Thoracic aorta (tissue), 2 donors: ENCODE measurements at regions not wholly inside any gene's neighbourhood (a gene's known extent, or its start where the extent isn't known, plus 50 kb on each side); places are given as distances from the start of the nearest gene placed in this dataset.
A peak's percentile ranks its signal among the peaks of the same experiment; 100 is the strongest.

Source experiments
- ATAC-seq: fragments of 150-250 bp; one replicate; pipeline ENCODE4 v1.8.0; 2017; ENCODE audit warnings: low read depth; ENCODE audit not compliant: insufficient number of reproducible peaks, low FRiP score
- DNase-seq: peaks from one replicate; pipeline ENCODE4 v3.0.0-alpha.2; 2020; ENCODE audit warnings: low spot score
- H3K27ac ChIP-seq, 2 donors: fragments of 200-600 bp; sonication (generic); 1 replicate in 1 of 2; 2 replicates in 1 of 2; pipeline ENCODE4 v1.5.1; 2016; ENCODE audit warnings: mild to moderate bottlenecking in 2 of 2, moderate library complexity in 2 of 2
- H3K27me3 ChIP-seq: fragments of 200-600 bp; sonication (generic); replicated peaks from 2 replicates; pipeline ENCODE4 v1.6.0; 2016; ENCODE audit warnings: mild to moderate bottlenecking; ENCODE audit not compliant: insufficient read depth
- H3K36me3 ChIP-seq: fragments of 200-600 bp; sonication (generic); one replicate; pipeline ENCODE4 v1.5.1; 2016
- H3K4me1 ChIP-seq, 2 donors: fragments of 200-600 bp; sonication (generic); 1 replicate in 1 of 2; 2 replicates in 1 of 2; pipeline versions ENCODE4 v1.5.1 to v1.6.0; 2016; ENCODE audit warnings: low read depth in 2 of 2, mild to moderate bottlenecking in 1 of 2; ENCODE audit not compliant: control insufficient read depth in 1 of 2
- H3K4me3 ChIP-seq: fragments of 200-600 bp; sonication (generic); 2 replicates; pipeline ENCODE4 v1.5.1; 2016; ENCODE audit warnings: mild to moderate bottlenecking
- H3K9me3 ChIP-seq: fragments of 200-600 bp; sonication (generic); 2 replicates; pipeline ENCODE4 v1.5.1; 2016
- CTCF ChIP-seq: fragments of 200-600 bp; sonication (generic); IDR thresholded peaks from one replicate; pipeline ENCODE4 v1.5.1; 2019; ENCODE audit warnings: antibody characterized with exemption

GRCh38 chr10:83724471-83725241, 414.7 kb upstream of the GHITM start:
- Histone ChIP-seq H3K36me3 (no peaks in the 10 kb centered on the region), H3K27me3 (no peaks in the 10 kb centered on the region), H3K27ac (peak overlapping the region; percentile 34 to 38), H3K4me1 (peaks cover 10 to 35% of the 10 kb centered on the region in 2 donors), H3K9me3 (no peaks in the 10 kb centered on the region), H3K4me3 (no peak overlapping the region)
- no peak for TF ChIP-seq CTCF
- DNase-seq, result no peak
- ATAC-seq, result no peak

- no peaks in the 10 kb centered on the region for H3K36me3 ChIP-seq
- TF ChIP-seq CTCF, result no peak
- no peaks in the 10 kb centered on the region for H3K27me3 ChIP-seq
- H3K4me1 ChIP-seq, result peaks cover 10 to 35% of the 10 kb centered on the region in 2 donors
- DNase-seq, result no peak
- no peak for ATAC-seq
- H3K4me3 ChIP-seq, result no peak overlapping the region
- H3K27ac ChIP-seq, result peak overlapping the region in 1 of 2 donors; percentile 38
- H3K9me3 ChIP-seq, result no peaks in the 10 kb centered on the region
These were observed 413.7 kb upstream of the GHITM start for GRCh38 chr10:83725567-83725966.

GRCh38 chr10:83734278-83734677, 405.0 kb upstream of the GHITM start:
- no peaks in the 10 kb centered on the region for H3K4me1 ChIP-seq
- TF ChIP-seq CTCF, result no peak
- no peaks in the 10 kb centered on the region for H3K27me3 ChIP-seq
- ATAC-seq, result no peak
- no peaks in the 10 kb centered on the region for H3K36me3 ChIP-seq
- no peak overlapping the region for H3K4me3 ChIP-seq
- no peak for DNase-seq
- H3K27ac ChIP-seq, result no peak overlapping the region
- H3K9me3 ChIP-seq, result peaks cover 4% of the 10 kb centered on the region

- ATAC-seq (no peak), DNase-seq (no peak)
- no peak for TF ChIP-seq CTCF
- Histone ChIP-seq H3K27me3 (no peaks in the 10 kb centered on the region), H3K4me3 (no peak overlapping the region), H3K4me1 (no peaks in the 10 kb centered on the region), H3K36me3 (no peaks in the 10 kb centered on the region), H3K9me3 (peaks cover 4% of the 10 kb centered on the region), H3K27ac (no peak overlapping the region)
These were observed 403.3 kb upstream of the GHITM start for GRCh38 chr10:83736008-83736407.

GRCh38 chr10:83750604-83751003, 388.7 kb upstream of the GHITM start:
- Histone ChIP-seq H3K4me1 (no peaks in the 10 kb centered on the region), H3K27me3 (no peaks in the 10 kb centered on the region), H3K4me3 (no peak overlapping the region), H3K9me3 (peaks cover 13% of the 10 kb centered on the region), H3K27ac (no peak overlapping the region), H3K36me3 (no peaks in the 10 kb centered on the region)
- ATAC-seq (no peak), DNase-seq (no peak)
- TF ChIP-seq CTCF, result no peak
